ENCODE measurements at regions not wholly inside any gene's neighbourhood (a gene's known extent, or its start where the extent isn't known, plus 50 kb on each side); places are given as distances from the start of the nearest gene placed in this dataset.

DNA sequence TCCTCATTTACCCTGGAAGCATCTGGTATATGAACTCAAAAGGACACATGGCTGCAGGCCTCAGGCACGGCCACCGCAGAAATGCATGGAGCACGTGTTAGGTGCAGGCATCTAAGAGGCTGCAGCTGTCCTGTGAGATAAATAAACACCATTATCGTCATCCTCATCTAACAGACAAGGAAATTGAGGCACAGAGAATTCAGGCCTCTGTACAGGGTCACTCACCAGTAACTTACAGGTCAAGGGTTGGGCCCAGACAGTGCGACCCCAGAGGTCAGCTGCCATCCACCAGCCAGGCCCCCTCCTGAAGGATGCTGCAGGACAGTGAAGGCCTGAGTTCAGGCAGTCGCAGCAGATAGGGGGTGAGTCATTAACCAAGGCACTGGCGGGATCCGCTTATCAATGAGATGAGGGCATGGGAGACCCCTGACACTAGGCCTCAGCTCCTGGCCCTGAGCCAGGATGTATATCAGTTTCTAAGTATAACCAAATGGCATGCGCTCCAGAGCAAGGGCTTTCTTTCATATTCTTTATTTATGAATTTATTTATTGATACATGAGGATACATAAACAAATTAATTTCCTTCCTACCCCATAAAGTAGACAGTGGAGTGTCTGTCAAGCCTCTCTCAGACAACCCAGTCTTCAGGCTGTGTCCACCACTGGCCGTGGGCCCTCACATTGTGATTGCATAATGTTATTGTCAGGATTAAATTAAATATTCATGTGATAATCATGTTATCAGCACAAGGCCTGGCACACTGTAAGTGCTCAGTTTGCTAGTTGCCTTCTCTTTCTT is 316.9 kb downstream of the QKI start:
- H3K4me3 ChIP-seq (ENCODE audit: low read depth, low read length), result no peak overlapping the region
- TF ChIP-seq, protein P1, sequence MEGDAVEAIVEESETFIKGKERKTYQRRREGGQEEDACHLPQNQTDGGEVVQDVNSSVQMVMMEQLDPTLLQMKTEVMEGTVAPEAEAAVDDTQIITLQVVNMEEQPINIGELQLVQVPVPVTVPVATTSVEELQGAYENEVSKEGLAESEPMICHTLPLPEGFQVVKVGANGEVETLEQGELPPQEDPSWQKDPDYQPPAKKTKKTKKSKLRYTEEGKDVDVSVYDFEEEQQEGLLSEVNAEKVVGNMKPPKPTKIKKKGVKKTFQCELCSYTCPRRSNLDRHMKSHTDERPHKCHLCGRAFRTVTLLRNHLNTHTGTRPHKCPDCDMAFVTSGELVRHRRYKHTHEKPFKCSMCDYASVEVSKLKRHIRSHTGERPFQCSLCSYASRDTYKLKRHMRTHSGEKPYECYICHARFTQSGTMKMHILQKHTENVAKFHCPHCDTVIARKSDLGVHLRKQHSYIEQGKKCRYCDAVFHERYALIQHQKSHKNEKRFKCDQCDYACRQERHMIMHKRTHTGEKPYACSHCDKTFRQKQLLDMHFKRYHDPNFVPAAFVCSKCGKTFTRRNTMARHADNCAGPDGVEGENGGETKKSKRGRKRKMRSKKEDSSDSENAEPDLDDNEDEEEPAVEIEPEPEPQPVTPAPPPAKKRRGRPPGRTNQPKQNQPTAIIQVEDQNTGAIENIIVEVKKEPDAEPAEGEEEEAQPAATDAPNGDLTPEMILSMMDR (IDR thresholded peaks at IDR 0.05; ENCODE audit: low read depth, low read length, missing control alignments), result no peak
- DNase-seq (ENCODE audit: low read depth), result no peak

DNA sequence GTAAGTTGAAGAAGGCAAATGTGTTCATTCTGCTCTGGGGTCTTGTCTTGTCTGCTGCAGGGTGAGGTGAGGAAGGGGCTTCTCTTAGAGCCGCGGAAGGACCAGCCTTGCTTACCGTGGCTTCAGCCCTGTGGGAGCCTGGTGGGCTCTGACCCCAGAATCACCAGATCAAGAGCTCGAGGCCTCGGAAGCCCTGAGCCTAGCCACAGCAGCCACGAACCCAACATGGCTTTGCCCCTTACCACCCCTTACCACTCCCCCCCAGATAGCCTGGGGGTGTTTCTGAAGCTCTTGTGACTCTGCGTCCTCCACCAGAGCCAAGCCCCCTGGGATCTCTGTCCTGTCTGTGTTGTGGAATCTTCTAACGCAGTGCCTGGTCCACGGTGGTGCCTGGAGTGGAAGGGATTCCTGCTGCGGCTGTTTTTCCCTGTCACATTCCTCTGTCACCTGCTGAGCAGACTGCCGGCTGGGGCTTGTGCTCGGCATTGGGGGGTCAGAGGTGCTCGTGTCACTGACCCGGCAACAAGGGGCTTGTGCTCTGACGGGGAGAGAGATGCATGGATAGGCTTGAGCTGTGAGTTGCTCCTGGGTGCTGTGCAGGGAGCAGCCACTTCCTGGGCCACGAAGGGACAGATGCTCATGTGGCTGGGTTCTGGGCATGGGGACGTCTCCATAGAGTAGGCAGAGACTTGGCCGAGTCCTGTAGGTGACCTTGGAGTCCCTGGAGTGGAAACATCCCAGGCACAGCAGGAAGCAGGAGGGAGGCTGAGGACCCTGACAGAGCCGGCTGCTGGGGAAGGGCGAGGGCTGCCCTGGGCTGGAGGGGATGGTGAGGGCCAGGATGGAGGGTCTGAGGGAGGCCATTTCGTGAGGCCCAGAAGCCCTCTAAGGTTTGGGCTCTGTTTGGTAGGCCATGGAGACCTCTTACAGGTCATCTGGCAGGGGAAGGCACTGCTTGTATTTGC is 316.0 kb downstream of the QKI start:
- TF ChIP-seq, protein P1 (IDR thresholded peaks at IDR 0.05; ENCODE audit: low read depth, low read length, missing control alignments), result no peak
- no peak for DNase-seq (ENCODE audit: low read depth)
- H3K4me3 ChIP-seq (ENCODE audit: low read depth, low read length), result no peak overlapping the region

DNA sequence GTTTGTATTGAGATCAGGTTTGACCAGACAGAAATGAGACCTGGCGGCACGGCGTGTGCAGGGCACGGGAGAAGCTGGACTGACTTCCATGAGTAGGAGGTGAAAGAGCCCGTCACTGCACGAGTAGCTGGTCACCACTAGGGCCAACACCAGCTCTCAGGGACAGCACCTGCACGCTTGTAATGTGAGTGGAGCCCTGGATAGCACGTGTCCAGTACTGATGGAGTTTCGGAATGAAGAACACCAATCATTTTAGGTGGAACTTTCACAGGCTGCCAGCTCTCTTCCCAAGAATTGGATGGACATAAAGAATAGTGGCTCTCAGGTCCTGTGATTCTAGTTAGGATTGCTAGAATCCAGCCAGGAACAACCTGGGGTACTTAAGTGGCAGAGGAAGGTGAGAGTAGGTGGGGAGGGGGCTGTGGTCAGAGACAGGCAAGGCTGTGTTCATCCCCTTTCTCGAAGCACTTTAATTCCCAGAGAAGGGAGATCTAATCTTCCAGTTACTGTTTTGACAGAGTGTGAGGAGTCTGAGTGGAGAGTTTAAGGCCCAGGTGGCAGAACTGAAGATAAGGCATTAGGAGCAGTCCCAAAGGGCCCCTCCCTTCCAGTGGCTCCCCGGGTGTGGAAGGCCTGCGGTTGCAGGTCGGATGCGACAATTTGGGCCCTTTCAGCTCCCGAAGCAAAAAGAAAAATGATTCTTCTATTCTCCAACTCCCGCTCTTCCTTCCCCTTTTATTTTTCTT is 314.8 kb downstream of the QKI start:
- no peak for DNase-seq (ENCODE audit: low read depth)
- TF ChIP-seq, protein P1 (IDR thresholded peaks at IDR 0.05; ENCODE audit: low read depth, low read length, missing control alignments), result no peak
- H3K4me3 ChIP-seq (ENCODE audit: low read depth, low read length), result no peak overlapping the region

DNA sequence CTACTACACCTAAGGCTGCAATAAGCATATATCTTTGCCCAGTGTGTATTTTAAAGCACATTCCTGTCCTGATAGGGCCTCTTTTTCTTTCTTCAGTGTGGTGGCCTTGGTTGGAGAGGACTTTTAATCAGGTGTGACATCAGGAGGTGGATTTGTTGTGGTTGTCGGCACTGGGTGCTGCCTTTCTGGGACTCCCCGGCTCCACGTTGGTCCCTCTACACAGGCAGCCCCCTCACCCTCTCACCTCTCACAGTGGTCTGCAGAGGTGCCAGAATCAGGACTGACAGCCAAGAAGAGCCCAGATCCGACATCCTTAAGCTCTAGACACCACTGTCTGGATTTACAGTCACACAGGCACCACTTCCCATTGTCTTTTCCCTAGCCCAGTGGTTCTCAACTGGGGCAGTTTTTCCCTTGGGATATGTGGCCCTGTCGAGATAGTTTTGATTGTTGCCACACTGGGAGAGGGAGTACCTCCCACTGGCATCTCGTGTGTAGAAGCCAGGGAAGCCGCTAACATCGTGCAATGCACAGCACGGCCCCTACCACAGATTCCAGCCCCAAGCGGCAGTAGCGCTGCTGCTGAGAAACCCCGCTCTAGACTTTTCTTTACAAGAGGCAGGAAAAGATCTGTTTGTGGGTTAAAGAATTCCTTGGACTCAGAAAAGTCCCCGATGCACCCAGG is 314.1 kb downstream of the QKI start:
- no peak for DNase-seq (ENCODE audit: low read depth)
- TF ChIP-seq, protein P1 (IDR thresholded peaks at IDR 0.05; ENCODE audit: low read depth, low read length, missing control alignments), result no peak
- H3K4me3 ChIP-seq (ENCODE audit: low read depth, low read length), result no peak overlapping the region

DNA sequence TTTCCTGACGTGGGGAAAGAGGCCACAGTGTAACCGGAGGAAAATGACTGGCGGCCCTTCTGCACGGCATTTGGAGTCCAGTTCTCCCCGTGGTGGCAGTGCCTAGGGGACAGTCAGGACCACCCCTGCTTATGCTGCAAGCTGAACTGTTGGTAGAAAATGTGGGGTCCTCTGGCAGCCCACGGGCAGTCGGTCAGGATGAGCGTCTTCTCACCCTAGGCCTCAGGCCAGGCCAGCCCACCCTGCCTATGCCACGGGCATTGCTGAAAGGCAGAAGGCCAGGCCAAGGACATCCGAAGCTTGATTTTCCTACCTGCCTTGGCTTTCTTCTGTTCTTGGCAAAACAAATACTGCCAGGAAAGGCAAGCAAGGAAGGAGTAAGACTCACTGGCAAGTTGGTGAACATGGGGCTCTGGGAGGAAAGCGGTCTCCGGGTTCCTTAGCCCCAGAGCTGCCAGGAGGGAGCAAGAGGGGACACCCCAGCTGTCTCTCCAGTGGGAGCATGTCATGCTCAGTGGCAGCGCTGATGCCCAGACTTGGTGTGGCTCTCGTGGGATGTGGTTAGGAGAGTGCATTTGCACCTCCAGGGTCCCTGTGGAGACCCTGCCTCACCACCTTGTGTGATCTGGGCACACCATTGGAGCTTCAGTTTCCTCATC is 311.6 kb downstream of the QKI start:
- H3K4me3 ChIP-seq (ENCODE audit: low read depth, low read length), result no peak overlapping the region
- no peak for DNase-seq (ENCODE audit: low read depth)
- TF ChIP-seq, protein P1 (IDR thresholded peaks at IDR 0.05; ENCODE audit: low read depth, low read length, missing control alignments), result no peak

Measured in GM12864 (cell line).